Progenitor cell of endocrine pancreas (in vitro differentiated cells): ENCODE measurements at regions not wholly inside any gene's neighbourhood (a gene's known extent, or its start where the extent isn't known, plus 50 kb on each side); places are given as distances from the start of the nearest gene placed in this dataset.

ENCODE experiments used
- DNase-seq: peaks from one replicate; pipeline ENCODE4 v3.0.0; 2021; ENCODE audit warnings: low spot score; ENCODE audit not compliant: unreplicated experiment
- H3K27ac Mint-ChIP-seq: 2 replicates; pipeline ENCODE4 v1.8.0; 2021; ENCODE audit warnings: mild to moderate bottlenecking, moderate library complexity, mixed read lengths
- H3K27me3 Mint-ChIP-seq: 2 replicates; pipeline ENCODE4 v1.8.0; 2021; ENCODE audit warnings: mixed read lengths
- H3K36me3 Mint-ChIP-seq: 2 replicates; pipeline ENCODE4 v1.8.0; 2022; ENCODE audit warnings: mixed read lengths; ENCODE audit not compliant: insufficient read depth
- H3K4me1 Mint-ChIP-seq: 2 replicates; pipeline ENCODE4 v1.8.0; 2021; ENCODE audit warnings: low read depth, mixed read lengths
- H3K4me3 Mint-ChIP-seq: 2 replicates; pipeline ENCODE4 v1.8.0; 2021; ENCODE audit warnings: low read depth, mild to moderate bottlenecking, moderate library complexity, mixed read lengths
- H3K9me3 Mint-ChIP-seq: 2 replicates; pipeline ENCODE4 v1.8.0; 2021; ENCODE audit warnings: low read depth, mixed read lengths
- TF ChIP-seq, protein P1 (sequence below): fragments of 200-600 bp; sonication (generic); IDR thresholded peaks from one replicate; pipeline ENCODE4 v1.5.0; 2021; ENCODE audit warnings: antibody characterized with exemption, mild to moderate bottlenecking; ENCODE audit not compliant: unreplicated experiment

DNA sequence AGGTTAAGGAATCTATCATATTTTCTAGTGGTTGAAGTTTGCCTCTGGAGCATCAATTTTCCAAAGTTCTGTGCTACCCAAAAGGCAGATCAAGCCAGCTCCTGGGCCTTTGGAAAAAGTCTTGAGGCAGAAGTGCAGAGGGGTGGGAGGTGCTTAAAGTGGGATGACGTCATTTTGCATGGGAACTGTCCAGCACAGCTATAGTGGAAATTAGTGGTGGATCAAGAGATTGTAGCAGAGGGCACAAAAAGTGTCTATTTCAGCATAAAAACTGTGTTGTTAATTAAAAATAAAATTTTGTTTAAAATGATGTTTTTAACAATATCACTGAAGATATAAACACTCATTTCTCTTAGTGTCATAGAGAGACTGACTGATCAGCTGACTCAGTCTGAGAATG, 221.9 kb downstream of the LRRN1 start:
- H3K27me3 Mint-ChIP-seq: no peaks in the 10 kb centered on the region
- no peaks in the 10 kb centered on the region for H3K36me3 Mint-ChIP-seq
- H3K4me3 Mint-ChIP-seq: no peak overlapping the region
- no peaks in the 10 kb centered on the region for H3K4me1 Mint-ChIP-seq
- DNase-seq: no peak
- no peak overlapping the region for H3K27ac Mint-ChIP-seq
- TF ChIP-seq, protein P1, sequence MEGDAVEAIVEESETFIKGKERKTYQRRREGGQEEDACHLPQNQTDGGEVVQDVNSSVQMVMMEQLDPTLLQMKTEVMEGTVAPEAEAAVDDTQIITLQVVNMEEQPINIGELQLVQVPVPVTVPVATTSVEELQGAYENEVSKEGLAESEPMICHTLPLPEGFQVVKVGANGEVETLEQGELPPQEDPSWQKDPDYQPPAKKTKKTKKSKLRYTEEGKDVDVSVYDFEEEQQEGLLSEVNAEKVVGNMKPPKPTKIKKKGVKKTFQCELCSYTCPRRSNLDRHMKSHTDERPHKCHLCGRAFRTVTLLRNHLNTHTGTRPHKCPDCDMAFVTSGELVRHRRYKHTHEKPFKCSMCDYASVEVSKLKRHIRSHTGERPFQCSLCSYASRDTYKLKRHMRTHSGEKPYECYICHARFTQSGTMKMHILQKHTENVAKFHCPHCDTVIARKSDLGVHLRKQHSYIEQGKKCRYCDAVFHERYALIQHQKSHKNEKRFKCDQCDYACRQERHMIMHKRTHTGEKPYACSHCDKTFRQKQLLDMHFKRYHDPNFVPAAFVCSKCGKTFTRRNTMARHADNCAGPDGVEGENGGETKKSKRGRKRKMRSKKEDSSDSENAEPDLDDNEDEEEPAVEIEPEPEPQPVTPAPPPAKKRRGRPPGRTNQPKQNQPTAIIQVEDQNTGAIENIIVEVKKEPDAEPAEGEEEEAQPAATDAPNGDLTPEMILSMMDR: no peak
- no peaks in the 10 kb centered on the region for H3K9me3 Mint-ChIP-seq

DNA sequence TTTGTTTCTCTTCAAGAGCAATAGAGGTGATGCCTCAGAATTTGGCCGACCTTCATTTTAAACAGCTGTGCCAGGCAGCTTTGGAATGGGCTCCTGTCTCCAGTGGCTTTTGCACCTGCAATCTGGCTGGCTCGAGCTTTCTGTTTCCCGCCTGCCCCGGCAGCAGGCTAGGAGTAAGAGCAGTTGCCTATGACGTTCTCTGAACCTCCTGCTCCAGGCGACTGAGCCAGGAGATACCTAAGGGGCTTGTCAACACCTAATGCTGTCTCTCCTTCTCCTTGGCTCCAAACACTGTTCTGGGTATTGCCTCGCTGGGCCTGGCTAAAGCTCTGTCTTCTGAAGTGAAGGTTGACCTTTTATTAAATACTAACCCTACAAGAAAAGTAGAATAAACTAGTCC, 229.9 kb downstream of the LRRN1 start:
- peaks cover 1% of the 10 kb centered on the region for H3K36me3 Mint-ChIP-seq
- H3K4me3 Mint-ChIP-seq: no peak overlapping the region
- TF ChIP-seq, protein P1: no peak
- H3K9me3 Mint-ChIP-seq: peaks cover 9% of the 10 kb centered on the region
- no peak overlapping the region for H3K27ac Mint-ChIP-seq
- no peaks in the 10 kb centered on the region for H3K27me3 Mint-ChIP-seq
- no peak for DNase-seq
- H3K4me1 Mint-ChIP-seq: peaks cover 1% of the 10 kb centered on the region

DNA sequence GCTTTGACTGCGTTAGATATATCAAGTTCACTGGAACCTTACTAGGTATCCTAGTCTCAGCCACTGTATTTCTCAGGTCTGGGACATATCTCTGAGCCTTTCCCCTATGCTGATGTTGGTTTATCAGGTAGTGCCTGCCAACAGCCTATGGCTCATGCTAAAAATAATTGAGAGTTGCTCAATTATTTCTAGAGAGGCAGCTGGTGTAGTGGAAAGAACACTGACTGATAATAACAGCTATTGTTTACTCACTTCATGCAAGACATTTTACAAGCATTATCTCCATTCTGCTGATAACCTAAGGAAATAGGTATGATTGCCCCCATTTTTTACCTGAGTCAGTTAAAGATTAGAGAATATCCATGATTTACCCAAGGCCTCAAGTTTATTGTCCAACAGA, 231.4 kb downstream of the LRRN1 start:
- H3K36me3 Mint-ChIP-seq: peaks cover 1% of the 10 kb centered on the region
- H3K4me3 Mint-ChIP-seq: no peak overlapping the region
- H3K27me3 Mint-ChIP-seq: no peaks in the 10 kb centered on the region
- peaks cover 9% of the 10 kb centered on the region for H3K9me3 Mint-ChIP-seq
- DNase-seq: no peak
- H3K4me1 Mint-ChIP-seq: peaks cover 1% of the 10 kb centered on the region
- H3K27ac Mint-ChIP-seq: no peak overlapping the region
- TF ChIP-seq, protein P1: no peak

DNA sequence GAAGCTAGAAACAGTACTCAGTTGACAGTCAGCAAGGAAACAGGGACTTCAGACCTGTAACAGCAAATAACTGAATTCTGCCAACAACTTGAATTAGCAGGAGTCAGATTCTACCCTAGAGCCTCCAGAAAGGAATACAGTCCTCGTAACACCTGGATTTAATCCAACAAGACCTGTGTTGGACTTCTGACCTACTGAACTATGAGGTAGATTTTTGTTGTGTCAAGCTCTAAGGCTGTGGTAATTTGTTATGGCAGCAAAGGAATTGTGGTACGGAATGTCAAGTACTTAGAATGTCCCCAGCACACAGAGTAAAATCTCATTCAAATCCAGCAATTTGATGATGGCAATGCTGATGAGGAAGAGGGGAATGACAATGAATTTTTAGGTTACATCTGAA, 234.1 kb downstream of the LRRN1 start:
- no peak for DNase-seq
- Mint-ChIP-seq H3K27me3 (no peaks in the 10 kb centered on the region), H3K9me3 (peaks cover 9% of the 10 kb centered on the region), H3K27ac (no peak overlapping the region), H3K36me3 (peaks cover 1% of the 10 kb centered on the region), H3K4me3 (no peak overlapping the region), H3K4me1 (peaks cover 14% of the 10 kb centered on the region)
- TF ChIP-seq, protein P1: no peak

DNA sequence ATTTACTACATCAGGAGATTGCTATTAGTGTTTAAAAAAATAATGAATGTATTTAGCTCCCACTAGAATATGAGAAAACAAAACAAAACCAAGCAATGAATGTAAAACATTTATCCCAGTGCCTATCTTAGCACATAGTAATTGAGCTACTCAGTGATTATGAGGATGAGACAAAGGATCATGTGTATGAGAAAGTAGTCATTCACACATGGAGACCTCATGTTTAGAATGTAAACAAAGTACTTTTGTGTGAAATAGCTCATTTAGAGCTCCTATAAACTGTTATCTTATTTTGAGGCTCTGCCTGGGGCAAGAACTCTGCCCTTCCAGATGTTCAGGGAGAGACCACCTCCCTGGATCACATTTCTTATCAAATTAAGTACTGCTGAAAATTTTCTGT, 236.8 kb downstream of the LRRN1 start:
- TF ChIP-seq, protein P1: no peak
- DNase-seq: no peak
- Mint-ChIP-seq H3K27ac (no peak overlapping the region), H3K27me3 (no peaks in the 10 kb centered on the region), H3K36me3 (no peaks in the 10 kb centered on the region), H3K4me3 (no peak overlapping the region), H3K4me1 (peaks cover 13% of the 10 kb centered on the region), H3K9me3 (peaks cover 3% of the 10 kb centered on the region)
